ENCODE measurements at regions not wholly inside any gene's neighbourhood (a gene's known extent, or its start where the extent isn't known, plus 50 kb on each side); places are given as distances from the start of the nearest gene placed in this dataset.
A peak's percentile ranks its signal among the peaks of the same experiment; 100 is the strongest.

DNA sequence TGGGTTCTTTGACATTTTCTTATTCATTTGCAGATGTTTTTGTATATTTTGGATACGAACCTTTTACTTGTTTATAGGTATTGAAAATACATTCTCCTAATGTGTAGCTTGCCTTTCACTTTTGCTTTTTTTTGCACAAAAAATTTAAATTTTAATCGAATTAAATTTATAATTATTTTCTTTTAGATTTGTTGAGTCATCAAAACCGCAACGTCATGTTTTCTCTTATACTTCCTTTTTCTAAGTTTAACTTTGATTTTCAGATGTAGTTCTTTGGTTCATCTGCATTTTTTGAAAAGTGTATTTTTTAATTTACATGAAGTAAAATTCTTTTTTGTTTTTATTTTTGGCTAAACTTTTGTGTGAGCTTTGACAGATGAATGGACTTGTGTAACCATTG is 243.7 kb upstream of the DPYD start:
- no CpG with 5 or more reads among the region's 4 CpGs for WGBS
- Histone ChIP-seq H3K27me3 (ENCODE audit: control insufficient read depth in 1 of 2, insufficient read depth in 1 of 2, low read length in 2 of 2) (no peaks in the 10 kb centered on the region), H3K4ac (ENCODE audit: low read depth in 1 of 2, low read length in 2 of 2) (no peak overlapping the region), H3K18ac (ENCODE audit: low read depth in 1 of 2, low read length in 2 of 2) (no peak overlapping the region), H3K4me1 (ENCODE audit: control insufficient read depth, insufficient read depth, low read depth, low read length) (no peaks in the 10 kb centered on the region), H2AK5ac (ENCODE audit: low read length, severe bottlenecking) (no peak overlapping the region), H2BK120ac (ENCODE audit: low read depth, low read length) (no peak overlapping the region), H3K4me2 (ENCODE audit: low read length, poor library complexity, severe bottlenecking) (no peak overlapping the region), H3K36me3 (ENCODE audit: control insufficient read depth in 1 of 2, insufficient read depth in 2 of 2, low read depth in 1 of 2, low read length in 2 of 2) (no peaks in the 10 kb centered on the region), H3K23ac (ENCODE audit: low read length in 2 of 2) (no peak overlapping the region), H3K79me1 (replicated peaks; ENCODE audit: low read length, poor library complexity, severe bottlenecking) (no peaks in the 10 kb centered on the region), H3K4me3 (ENCODE audit: insufficient read depth in 1 of 2, low read depth in 1 of 2, low read length in 2 of 2) (no peak overlapping the region), H3K9me3 (ENCODE audit: control insufficient read depth, low read length) (no peaks in the 10 kb centered on the region), H2BK15ac (ENCODE audit: low read depth, poor library complexity, severe bottlenecking) (no peak overlapping the region), H2BK12ac (ENCODE audit: low read length in 2 of 2) (no peak overlapping the region), H3K9ac (ENCODE audit: low read length) (no peak overlapping the region), H3K14ac (ENCODE audit: low read length in 2 of 2) (no peak overlapping the region), H4K8ac (ENCODE audit: low read length) (no peak overlapping the region), H4K91ac (ENCODE audit: low read length) (no peak overlapping the region), H2AFZ (ENCODE audit: low read depth, low read length) (no peak overlapping the region), H2BK5ac (ENCODE audit: low read depth, low read length, poor library complexity, severe bottlenecking) (no peak overlapping the region), H3K27ac (ENCODE audit: low read length, poor library complexity, severe bottlenecking) (no peak overlapping the region)
- DNase-seq = no peak

DNA sequence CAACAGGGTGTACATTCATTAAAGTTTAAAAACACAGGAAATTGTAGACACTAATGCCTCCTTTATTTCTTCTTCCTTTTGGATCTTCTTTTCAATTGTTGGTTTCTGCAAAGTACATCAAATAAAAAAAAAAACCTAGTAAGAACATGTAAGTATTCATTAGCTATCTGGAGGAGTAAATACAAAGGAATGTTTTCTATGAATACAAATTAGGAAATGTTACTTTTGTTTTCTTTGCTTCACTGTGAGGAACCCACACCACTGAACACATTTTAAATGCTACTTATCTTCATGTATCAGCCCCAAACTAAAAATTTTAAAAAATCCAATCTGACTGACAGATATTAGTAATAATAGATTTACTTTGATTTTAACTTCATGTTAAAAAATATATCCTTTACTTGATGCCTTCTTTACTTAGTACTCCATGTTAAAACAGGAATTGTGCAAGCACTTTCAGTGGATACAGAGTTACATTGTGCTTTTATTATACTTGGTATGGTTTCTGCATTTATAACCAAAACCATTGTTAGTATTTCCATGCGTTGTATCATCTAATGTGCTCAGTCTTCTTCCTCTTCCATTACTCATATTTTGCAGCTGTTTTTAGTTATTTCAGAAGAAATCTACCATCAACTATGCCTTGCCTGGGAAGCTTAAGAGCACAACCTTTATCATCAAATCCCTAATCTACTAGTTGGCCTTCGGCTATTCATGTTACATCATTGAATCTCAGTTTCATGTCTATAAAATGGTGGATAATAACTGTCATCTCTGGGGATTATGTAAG is 236.9 kb upstream of the DPYD start:
- Histone ChIP-seq H2AK5ac (ENCODE audit: low read length, severe bottlenecking) (no peak overlapping the region), H3K36me3 (ENCODE audit: control insufficient read depth in 1 of 2, insufficient read depth in 2 of 2, low read depth in 1 of 2, low read length in 2 of 2) (no peaks in the 10 kb centered on the region), H3K18ac (ENCODE audit: low read depth in 1 of 2, low read length in 2 of 2) (no peak overlapping the region), H3K14ac (ENCODE audit: low read length in 2 of 2) (no peak overlapping the region), H3K79me1 (replicated peaks; ENCODE audit: low read length, poor library complexity, severe bottlenecking) (no peaks in the 10 kb centered on the region), H4K91ac (ENCODE audit: low read length) (no peak overlapping the region), H4K8ac (ENCODE audit: low read length) (no peak overlapping the region), H3K23ac (ENCODE audit: low read length in 2 of 2) (no peak overlapping the region), H2BK12ac (ENCODE audit: low read length in 2 of 2) (no peak overlapping the region), H3K4me3 (ENCODE audit: insufficient read depth in 1 of 2, low read depth in 1 of 2, low read length in 2 of 2) (no peak overlapping the region), H3K9me3 (ENCODE audit: control insufficient read depth, low read length) (peaks cover 8% of the 10 kb centered on the region), H3K4me1 (ENCODE audit: control insufficient read depth, insufficient read depth, low read depth, low read length) (no peaks in the 10 kb centered on the region), H2BK15ac (ENCODE audit: low read depth, poor library complexity, severe bottlenecking) (no peak overlapping the region), H2BK5ac (ENCODE audit: low read depth, low read length, poor library complexity, severe bottlenecking) (no peak overlapping the region), H3K27me3 (ENCODE audit: control insufficient read depth in 1 of 2, insufficient read depth in 1 of 2, low read length in 2 of 2) (no peaks in the 10 kb centered on the region), H2BK120ac (ENCODE audit: low read depth, low read length) (no peak overlapping the region), H3K4ac (ENCODE audit: low read depth in 1 of 2, low read length in 2 of 2) (no peak overlapping the region), H3K27ac (ENCODE audit: low read length, poor library complexity, severe bottlenecking) (no peak overlapping the region), H3K9ac (ENCODE audit: low read length) (no peak overlapping the region), H3K4me2 (ENCODE audit: low read length, poor library complexity, severe bottlenecking) (no peak overlapping the region), H2AFZ (ENCODE audit: low read depth, low read length) (no peak overlapping the region)
- 88% methylated on average over 1 of the region's 2 CpGs for WGBS
- no peak for DNase-seq

DNA sequence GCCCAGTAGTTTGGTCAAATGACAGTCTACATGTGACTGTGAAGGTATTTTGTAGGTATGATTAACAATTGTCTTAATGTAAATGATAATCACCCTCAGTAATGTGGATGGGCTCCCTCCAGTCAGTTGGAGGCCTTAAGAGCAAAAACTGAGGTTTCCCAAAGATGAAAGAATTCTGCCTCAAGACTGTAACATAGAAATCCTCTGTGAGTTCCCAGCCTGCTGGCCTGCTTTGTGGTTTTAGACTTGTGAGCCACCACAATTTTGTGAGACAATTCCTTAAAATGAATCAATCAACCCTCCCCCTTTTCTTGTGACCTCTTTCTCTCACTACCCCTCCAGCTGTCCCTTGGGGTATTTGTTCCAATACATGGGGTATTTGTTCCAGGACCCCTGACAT is 226.4 kb upstream of the DPYD start:
- Histone ChIP-seq H2BK12ac (ENCODE audit: low read length in 2 of 2) (no peak overlapping the region), H3K36me3 (ENCODE audit: control insufficient read depth in 1 of 2, insufficient read depth in 2 of 2, low read depth in 1 of 2, low read length in 2 of 2) (no peaks in the 10 kb centered on the region), H2AFZ (ENCODE audit: low read depth, low read length) (no peak overlapping the region), H3K27ac (ENCODE audit: low read length, poor library complexity, severe bottlenecking) (no peak overlapping the region), H3K18ac (ENCODE audit: low read depth in 1 of 2, low read length in 2 of 2) (peak overlapping the region in 1 of 2 experiments; percentile 12), H3K9me3 (ENCODE audit: control insufficient read depth, low read length) (peaks cover under 1% of the 10 kb centered on the region), H4K91ac (ENCODE audit: low read length) (no peak overlapping the region), H3K4me3 (ENCODE audit: insufficient read depth in 1 of 2, low read depth in 1 of 2, low read length in 2 of 2) (no peak overlapping the region), H4K8ac (ENCODE audit: low read length) (no peak overlapping the region), H2BK5ac (ENCODE audit: low read depth, low read length, poor library complexity, severe bottlenecking) (no peak overlapping the region), H3K4ac (ENCODE audit: low read depth in 1 of 2, low read length in 2 of 2) (no peak overlapping the region), H3K27me3 (ENCODE audit: control insufficient read depth in 1 of 2, insufficient read depth in 1 of 2, low read length in 2 of 2) (no peaks in the 10 kb centered on the region), H3K4me2 (ENCODE audit: low read length, poor library complexity, severe bottlenecking) (no peak overlapping the region), H2AK5ac (ENCODE audit: low read length, severe bottlenecking) (no peak overlapping the region), H3K23ac (ENCODE audit: low read length in 2 of 2) (no peak overlapping the region), H2BK15ac (ENCODE audit: low read depth, poor library complexity, severe bottlenecking) (no peak overlapping the region), H3K14ac (ENCODE audit: low read length in 2 of 2) (no peak overlapping the region), H3K4me1 (ENCODE audit: control insufficient read depth, insufficient read depth, low read depth, low read length) (no peaks in the 10 kb centered on the region), H3K79me1 (replicated peaks; ENCODE audit: low read length, poor library complexity, severe bottlenecking) (peaks cover 3% of the 10 kb centered on the region), H3K9ac (ENCODE audit: low read length) (no peak overlapping the region), H2BK120ac (ENCODE audit: low read depth, low read length) (no peak overlapping the region)
- DNase-seq = no peak

DNA sequence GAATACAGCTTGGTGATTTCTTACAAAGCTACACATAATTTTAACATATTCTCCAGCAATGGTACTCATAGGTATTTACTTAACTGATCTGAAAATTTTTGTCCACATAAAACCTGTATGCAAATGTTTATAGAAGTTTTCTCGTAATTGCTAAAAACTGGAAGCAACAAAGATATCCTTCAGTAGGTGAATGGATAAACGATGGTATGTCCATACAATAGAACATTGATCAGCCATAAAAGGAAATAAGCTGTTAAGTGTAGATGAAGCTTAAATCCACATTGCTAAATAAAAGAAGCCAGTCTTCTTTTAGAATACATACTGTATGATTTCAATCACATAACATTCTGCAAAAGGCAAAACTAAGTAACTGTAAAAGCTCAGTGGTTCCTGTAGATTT is 224.8 kb upstream of the DPYD start:
- DNase-seq = no peak
- H3K23ac ChIP-seq (ENCODE audit: low read length in 2 of 2) = no peak overlapping the region
- 100% methylated on average over 1 of the region's 2 CpGs for WGBS

More for the DNA sequence above, 224.8 kb upstream of the DPYD start:
- Histone ChIP-seq H3K14ac (ENCODE audit: low read length in 2 of 2) (no peak overlapping the region), H2BK12ac (ENCODE audit: low read length in 2 of 2) (no peak overlapping the region), H3K27ac (ENCODE audit: low read length, poor library complexity, severe bottlenecking) (no peak overlapping the region), H3K9ac (ENCODE audit: low read length) (no peak overlapping the region), H3K36me3 (ENCODE audit: control insufficient read depth in 1 of 2, insufficient read depth in 2 of 2, low read depth in 1 of 2, low read length in 2 of 2) (no peaks in the 10 kb centered on the region), H2BK15ac (ENCODE audit: low read depth, poor library complexity, severe bottlenecking) (no peak overlapping the region), H3K27me3 (ENCODE audit: control insufficient read depth in 1 of 2, insufficient read depth in 1 of 2, low read length in 2 of 2) (no peaks in the 10 kb centered on the region), H3K18ac (ENCODE audit: low read depth in 1 of 2, low read length in 2 of 2) (no peak overlapping the region), H2AK5ac (ENCODE audit: low read length, severe bottlenecking) (no peak overlapping the region), H2BK5ac (ENCODE audit: low read depth, low read length, poor library complexity, severe bottlenecking) (no peak overlapping the region), H4K8ac (ENCODE audit: low read length) (no peak overlapping the region), H3K79me1 (replicated peaks; ENCODE audit: low read length, poor library complexity, severe bottlenecking) (peaks cover 3% of the 10 kb centered on the region), H3K4ac (ENCODE audit: low read depth in 1 of 2, low read length in 2 of 2) (no peak overlapping the region), H2AFZ (ENCODE audit: low read depth, low read length) (no peak overlapping the region), H3K4me3 (ENCODE audit: insufficient read depth in 1 of 2, low read depth in 1 of 2, low read length in 2 of 2) (no peak overlapping the region), H4K91ac (ENCODE audit: low read length) (no peak overlapping the region), H3K4me1 (ENCODE audit: control insufficient read depth, insufficient read depth, low read depth, low read length) (no peaks in the 10 kb centered on the region), H2BK120ac (ENCODE audit: low read depth, low read length) (no peak overlapping the region), H3K4me2 (ENCODE audit: low read length, poor library complexity, severe bottlenecking) (no peak overlapping the region), H3K9me3 (ENCODE audit: control insufficient read depth, low read length) (no peaks in the 10 kb centered on the region)

All from mesenchymal stem cell (in vitro differentiated cells and primary cell).